ENCODE measurements at regions not wholly inside any gene's neighbourhood (a gene's known extent, or its start where the extent isn't known, plus 50 kb on each side); places are given as distances from the start of the nearest gene placed in this dataset.

GRCh38 chr17:17421346-17422216 lies 55.2 kb upstream of the MED9 start:
- no peak for DNase-seq (ENCODE audit: low read depth)
- TF ChIP-seq CTCF (conservative IDR thresholded peaks at IDR 0.05; ENCODE audit: low read depth, low read length) = no peak
- no peak overlapping the region for H3K4me3 ChIP-seq (ENCODE audit: low read length)

GRCh38 chr17:17422217-17422610 lies 54.6 kb upstream of the MED9 start:
- TF ChIP-seq CTCF (conservative IDR thresholded peaks at IDR 0.05; ENCODE audit: low read depth, low read length) = no peak
- no peak for DNase-seq (ENCODE audit: low read depth)

GRCh38 chr17:17422641-17423040 lies 54.2 kb upstream of the MED9 start:
- TF ChIP-seq CTCF (conservative IDR thresholded peaks at IDR 0.05; ENCODE audit: low read depth, low read length) = no peak
- no peak overlapping the region for H3K4me3 ChIP-seq (ENCODE audit: low read length)
- no peak for DNase-seq (ENCODE audit: low read depth)

More at GRCh38 chr17:17422217-17422610, 54.6 kb upstream of the MED9 start:
- H3K4me3 ChIP-seq (ENCODE audit: low read length) = no peak overlapping the region

- H3K4me3 ChIP-seq (ENCODE audit: low read length) = no peak overlapping the region
- no peak for DNase-seq (ENCODE audit: low read depth)
- no peak for TF ChIP-seq CTCF (conservative IDR thresholded peaks at IDR 0.05; ENCODE audit: low read depth, low read length)
Measured at GRCh38 chr17:17423656-17424055, 53.1 kb upstream of the MED9 start.

- DNase-seq (ENCODE audit: low read depth) = no peak
- H3K4me3 ChIP-seq (ENCODE audit: low read length) = no peak overlapping the region
- TF ChIP-seq CTCF (conservative IDR thresholded peaks at IDR 0.05; ENCODE audit: low read depth, low read length) = no peak
Measured at GRCh38 chr17:17424552-17424951, 52.2 kb upstream of the MED9 start.

GRCh38 chr17:17425005-17425404 lies 51.8 kb upstream of the MED9 start:
- DNase-seq (ENCODE audit: low read depth) = no peak
- H3K4me3 ChIP-seq (ENCODE audit: low read length) = no peak overlapping the region
- TF ChIP-seq CTCF (conservative IDR thresholded peaks at IDR 0.05; ENCODE audit: low read depth, low read length) = no peak

- no peak for TF ChIP-seq CTCF (conservative IDR thresholded peaks at IDR 0.05; ENCODE audit: low read depth, low read length)
- no peak for DNase-seq (ENCODE audit: low read depth)
- H3K4me3 ChIP-seq (ENCODE audit: low read length) = no peak overlapping the region
Measured at GRCh38 chr17:17425591-17425990, 51.2 kb upstream of the MED9 start.

Measured in retinal pigment epithelial cell (primary cell).